ENCODE measurements at regions not wholly inside any gene's neighbourhood (a gene's known extent, or its start where the extent isn't known, plus 50 kb on each side); places are given as distances from the start of the nearest gene placed in this dataset.

- ChIA-PET CTCF (no interaction called here), POLR2A (no interaction called here)
- H3K4me3 Mint-ChIP-seq: no peak overlapping the region
- H3K9me3 Mint-ChIP-seq: peaks cover 14% of the 10 kb centered on the region
- no peak overlapping the region for H3K27ac Mint-ChIP-seq
- no peaks in the 10 kb centered on the region for H3K4me1 Mint-ChIP-seq
- no peaks in the 10 kb centered on the region for H3K36me3 Mint-ChIP-seq (ENCODE audit: low read depth)
- H3K27me3 Mint-ChIP-seq: no peaks in the 10 kb centered on the region
- DNase-seq: no peak
These were observed 1162.2 kb downstream of the BRD1 start for GRCh38 chr22:48665311-48665995.

GRCh38 chr22:48664586-48664985 lies 1163.1 kb downstream of the BRD1 start:
- Mint-ChIP-seq H3K27ac (no peak overlapping the region), H3K4me1 (no peaks in the 10 kb centered on the region), H3K36me3 (ENCODE audit: low read depth) (no peaks in the 10 kb centered on the region), H3K4me3 (no peak overlapping the region), H3K9me3 (peaks cover 14% of the 10 kb centered on the region), H3K27me3 (no peaks in the 10 kb centered on the region)
- ChIA-PET CTCF (no interaction called here), POLR2A (no interaction called here)
- DNase-seq: no peak

- H3K36me3 Mint-ChIP-seq (ENCODE audit: low read depth): no peaks in the 10 kb centered on the region
- H3K27me3 Mint-ChIP-seq: no peaks in the 10 kb centered on the region
- peaks cover 14% of the 10 kb centered on the region for H3K9me3 Mint-ChIP-seq
- H3K4me3 Mint-ChIP-seq: no peak overlapping the region
- no peaks in the 10 kb centered on the region for H3K4me1 Mint-ChIP-seq
- H3K27ac Mint-ChIP-seq: no peak overlapping the region
- DNase-seq: no peak
- ChIA-PET POLR2A (no interaction called here), CTCF (no interaction called here)
These were observed 1164.4 kb downstream of the BRD1 start for GRCh38 chr22:48663297-48663696.

- DNase-seq: no peak
- Mint-ChIP-seq H3K4me1 (no peaks in the 10 kb centered on the region), H3K9me3 (peaks cover 14% of the 10 kb centered on the region), H3K36me3 (ENCODE audit: low read depth) (no peaks in the 10 kb centered on the region), H3K27ac (no peak overlapping the region), H3K4me3 (no peak overlapping the region), H3K27me3 (no peaks in the 10 kb centered on the region)
- CTCF ChIA-PET: no interaction called here
- POLR2A ChIA-PET: no interaction called here
These were observed 1165.1 kb downstream of the BRD1 start for GRCh38 chr22:48662476-48663135.

- Mint-ChIP-seq H3K4me3 (no peak overlapping the region), H3K27me3 (no peaks in the 10 kb centered on the region), H3K27ac (no peak overlapping the region)
These were observed 1165.7 kb downstream of the BRD1 start for GRCh38 chr22:48661984-48662383.

GRCh38 chr22:48660790-48661740 lies 1166.6 kb downstream of the BRD1 start:
- H3K4me1 Mint-ChIP-seq: no peaks in the 10 kb centered on the region
- POLR2A ChIA-PET: no interaction called here
- CTCF ChIA-PET: no interaction called here
- DNase-seq: no peak
- H3K9me3 Mint-ChIP-seq: peaks cover 14% of the 10 kb centered on the region
- H3K36me3 Mint-ChIP-seq (ENCODE audit: low read depth): no peaks in the 10 kb centered on the region
- no peaks in the 10 kb centered on the region for H3K27me3 Mint-ChIP-seq
- no peak overlapping the region for H3K27ac Mint-ChIP-seq
- no peak overlapping the region for H3K4me3 Mint-ChIP-seq

More at GRCh38 chr22:48661984-48662383, 1165.7 kb downstream of the BRD1 start:
- ChIA-PET POLR2A (no interaction called here), CTCF (no interaction called here)
- peaks cover 14% of the 10 kb centered on the region for H3K9me3 Mint-ChIP-seq
- no peaks in the 10 kb centered on the region for H3K36me3 Mint-ChIP-seq (ENCODE audit: low read depth)
- no peak for DNase-seq
- no peaks in the 10 kb centered on the region for H3K4me1 Mint-ChIP-seq

- Mint-ChIP-seq H3K36me3 (ENCODE audit: low read depth) (no peaks in the 10 kb centered on the region), H3K27ac (no peak overlapping the region), H3K9me3 (peaks cover 14% of the 10 kb centered on the region), H3K4me3 (no peak overlapping the region), H3K4me1 (no peaks in the 10 kb centered on the region), H3K27me3 (no peaks in the 10 kb centered on the region)
- no peak for DNase-seq
- ChIA-PET POLR2A (no interaction called here), CTCF (no interaction called here)
These were observed 1167.4 kb downstream of the BRD1 start for GRCh38 chr22:48660104-48660789.

GRCh38 chr22:48659404-48659996 lies 1168.2 kb downstream of the BRD1 start:
- DNase-seq: no peak
- H3K27me3 Mint-ChIP-seq: no peaks in the 10 kb centered on the region
- H3K36me3 Mint-ChIP-seq (ENCODE audit: low read depth): no peaks in the 10 kb centered on the region
- no peak overlapping the region for H3K27ac Mint-ChIP-seq
- ChIA-PET POLR2A (no interaction called here), CTCF (no interaction called here)
- H3K4me1 Mint-ChIP-seq: no peaks in the 10 kb centered on the region
- H3K9me3 Mint-ChIP-seq: peaks cover 13% of the 10 kb centered on the region
- no peak overlapping the region for H3K4me3 Mint-ChIP-seq

GRCh38 chr22:48658871-48659270 lies 1168.8 kb downstream of the BRD1 start:
- CTCF ChIA-PET: no interaction called here
- Mint-ChIP-seq H3K27me3 (no peaks in the 10 kb centered on the region), H3K36me3 (ENCODE audit: low read depth) (no peaks in the 10 kb centered on the region), H3K9me3 (peaks cover 8% of the 10 kb centered on the region), H3K4me3 (no peak overlapping the region), H3K4me1 (no peaks in the 10 kb centered on the region), H3K27ac (no peak overlapping the region)
- DNase-seq: no peak
- POLR2A ChIA-PET: no interaction called here

- POLR2A ChIA-PET: no interaction called here
- Mint-ChIP-seq H3K27ac (no peak overlapping the region), H3K36me3 (ENCODE audit: low read depth) (no peaks in the 10 kb centered on the region), H3K4me1 (no peaks in the 10 kb centered on the region), H3K4me3 (no peak overlapping the region), H3K27me3 (no peaks in the 10 kb centered on the region), H3K9me3 (peaks cover 4% of the 10 kb centered on the region)
- CTCF ChIA-PET: no interaction called here
- no peak for DNase-seq
These were observed 1169.4 kb downstream of the BRD1 start for GRCh38 chr22:48658246-48658645.

GRCh38 chr22:48654492-48654891 lies 1173.2 kb downstream of the BRD1 start:
- H3K27ac Mint-ChIP-seq: no peak overlapping the region
- POLR2A ChIA-PET: no interaction called here
- no peak for DNase-seq
- H3K9me3 Mint-ChIP-seq: no peaks in the 10 kb centered on the region
- H3K4me3 Mint-ChIP-seq: no peak overlapping the region
- CTCF ChIA-PET: no interaction called here
- no peaks in the 10 kb centered on the region for H3K4me1 Mint-ChIP-seq
- H3K27me3 Mint-ChIP-seq: no peaks in the 10 kb centered on the region
- no peaks in the 10 kb centered on the region for H3K36me3 Mint-ChIP-seq (ENCODE audit: low read depth)

GRCh38 chr22:48653929-48654328 lies 1173.7 kb downstream of the BRD1 start:
- Mint-ChIP-seq H3K27me3 (no peaks in the 10 kb centered on the region), H3K4me3 (no peak overlapping the region), H3K4me1 (no peaks in the 10 kb centered on the region), H3K36me3 (ENCODE audit: low read depth) (no peaks in the 10 kb centered on the region), H3K9me3 (no peaks in the 10 kb centered on the region), H3K27ac (no peak overlapping the region)
- ChIA-PET POLR2A (no interaction called here), CTCF (no interaction called here)
- DNase-seq: no peak

- no peak overlapping the region for H3K4me3 Mint-ChIP-seq
- no peaks in the 10 kb centered on the region for H3K27me3 Mint-ChIP-seq
- no peaks in the 10 kb centered on the region for H3K36me3 Mint-ChIP-seq (ENCODE audit: low read depth)
- no peaks in the 10 kb centered on the region for H3K9me3 Mint-ChIP-seq
- ChIA-PET CTCF (no interaction called here), POLR2A (no interaction called here)
- H3K27ac Mint-ChIP-seq: no peak overlapping the region
- no peak for DNase-seq
- H3K4me1 Mint-ChIP-seq: no peaks in the 10 kb centered on the region
These were observed 1174.4 kb downstream of the BRD1 start for GRCh38 chr22:48653306-48653705.

Data from activated CD4-positive, alpha-beta T cell treated with anti-CD3 and anti-CD28 coated beads, Interleukin-2, amount 10 ng/mL, durations not matched to agents 7 days and 5 days (primary cell).